HPDE6-E6E7 (cell line): ENCODE measurements at regions not wholly inside any gene's neighbourhood (a gene's known extent, or its start where the extent isn't known, plus 50 kb on each side); places are given as distances from the start of the nearest gene placed in this dataset.

Source experiments
- DNase-seq: peaks from one replicate; pipeline ENCODE4 v3.0.0; 2011; ENCODE audit warnings: missing footprints; ENCODE audit errors: extremely low spot score

DNA sequence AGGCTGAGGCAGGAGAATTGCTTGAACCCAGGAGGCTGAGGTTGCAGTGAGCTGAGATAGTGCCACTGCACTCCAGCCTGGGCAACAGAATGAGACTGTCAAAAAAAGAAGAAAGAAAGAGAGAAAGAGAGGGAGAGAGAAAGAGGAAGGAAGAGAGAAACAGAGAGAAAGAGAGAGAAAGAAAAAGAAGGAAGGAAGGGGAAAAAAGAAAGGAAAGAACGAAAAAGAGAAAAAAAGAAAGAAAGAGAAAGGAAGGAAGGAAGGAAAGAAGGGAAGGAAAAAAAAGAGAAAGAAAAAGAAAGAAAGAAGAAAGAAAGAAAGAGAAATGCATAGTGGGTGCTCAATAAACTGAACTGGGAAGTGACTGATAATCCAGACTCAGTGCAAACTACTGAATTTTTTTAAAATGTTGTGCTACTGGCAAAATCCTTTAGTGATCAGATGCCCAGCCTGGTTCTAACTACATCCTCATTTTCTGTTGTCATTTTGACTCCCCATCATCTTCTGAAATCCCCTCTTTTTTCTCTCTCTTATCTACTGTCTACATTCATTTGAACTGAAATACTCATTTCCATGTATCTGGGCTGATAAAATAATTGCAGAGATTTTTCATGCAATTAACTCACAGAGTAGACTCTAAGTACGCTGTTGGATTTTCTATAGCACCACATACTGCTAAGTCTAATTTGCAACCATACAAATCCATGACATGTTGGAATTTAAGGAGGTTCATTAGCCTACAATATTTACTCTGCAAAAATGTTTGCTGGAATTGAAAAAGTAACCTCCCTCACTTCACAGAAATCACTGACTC, 85.3 kb upstream of the HIVEP1 start:
- DNase-seq, result no peak

DNA sequence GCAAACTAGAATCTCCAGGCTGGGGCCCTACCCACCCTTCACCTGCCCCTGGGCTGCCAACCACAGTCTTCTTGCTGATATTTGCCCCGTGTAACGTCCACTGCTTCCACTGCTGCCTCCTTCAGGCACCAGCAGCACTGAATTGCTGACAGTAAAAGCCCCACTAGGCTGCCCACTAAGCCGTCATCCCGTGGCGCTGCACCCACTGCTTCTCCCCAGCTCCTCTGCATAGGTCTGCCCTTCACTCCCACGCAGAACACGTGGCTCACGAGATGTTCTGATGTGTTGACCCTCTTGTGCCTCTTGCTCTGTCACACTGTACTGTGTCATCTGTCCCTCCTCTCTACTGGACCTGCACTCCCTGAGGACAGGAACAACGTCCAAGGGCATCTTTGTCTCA, 86.3 kb upstream of the HIVEP1 start:
- no peak for DNase-seq

GRCh38 chr6:11923621-11924020, 88.5 kb upstream of the HIVEP1 start:
- DNase-seq, result no peak

- no peak for DNase-seq
These were observed 89.2 kb upstream of the HIVEP1 start for GRCh38 chr6:11922901-11923300.

DNA sequence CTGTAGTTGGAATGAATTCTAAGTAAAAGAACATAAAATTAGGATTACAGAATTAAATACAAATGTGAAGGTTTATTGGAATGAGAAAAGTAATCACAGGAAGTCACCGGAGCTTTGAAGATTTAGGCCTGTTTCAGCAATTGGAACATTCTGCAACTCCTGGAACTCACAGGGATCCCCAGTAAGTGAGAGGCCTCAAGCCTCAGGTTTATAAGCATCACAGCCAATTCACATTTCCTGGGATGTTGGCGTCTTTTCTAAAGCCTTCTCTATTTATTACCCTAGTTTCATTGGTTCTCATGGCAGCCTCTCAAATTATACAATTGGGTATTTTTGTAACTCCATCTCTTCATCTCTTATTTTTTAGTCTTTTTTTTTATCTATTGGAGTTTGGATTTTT, 90.4 kb upstream of the HIVEP1 start:
- no peak for DNase-seq

GRCh38 chr6:11921017-11921438, 91.1 kb upstream of the HIVEP1 start:
- peak; percentile 70 for DNase-seq

GRCh38 chr6:11920566-11920965, 91.5 kb upstream of the HIVEP1 start:
- DNase-seq, result no peak

- DNase-seq, result no peak
These were observed 92.2 kb upstream of the HIVEP1 start for GRCh38 chr6:11919771-11920440.

DNA sequence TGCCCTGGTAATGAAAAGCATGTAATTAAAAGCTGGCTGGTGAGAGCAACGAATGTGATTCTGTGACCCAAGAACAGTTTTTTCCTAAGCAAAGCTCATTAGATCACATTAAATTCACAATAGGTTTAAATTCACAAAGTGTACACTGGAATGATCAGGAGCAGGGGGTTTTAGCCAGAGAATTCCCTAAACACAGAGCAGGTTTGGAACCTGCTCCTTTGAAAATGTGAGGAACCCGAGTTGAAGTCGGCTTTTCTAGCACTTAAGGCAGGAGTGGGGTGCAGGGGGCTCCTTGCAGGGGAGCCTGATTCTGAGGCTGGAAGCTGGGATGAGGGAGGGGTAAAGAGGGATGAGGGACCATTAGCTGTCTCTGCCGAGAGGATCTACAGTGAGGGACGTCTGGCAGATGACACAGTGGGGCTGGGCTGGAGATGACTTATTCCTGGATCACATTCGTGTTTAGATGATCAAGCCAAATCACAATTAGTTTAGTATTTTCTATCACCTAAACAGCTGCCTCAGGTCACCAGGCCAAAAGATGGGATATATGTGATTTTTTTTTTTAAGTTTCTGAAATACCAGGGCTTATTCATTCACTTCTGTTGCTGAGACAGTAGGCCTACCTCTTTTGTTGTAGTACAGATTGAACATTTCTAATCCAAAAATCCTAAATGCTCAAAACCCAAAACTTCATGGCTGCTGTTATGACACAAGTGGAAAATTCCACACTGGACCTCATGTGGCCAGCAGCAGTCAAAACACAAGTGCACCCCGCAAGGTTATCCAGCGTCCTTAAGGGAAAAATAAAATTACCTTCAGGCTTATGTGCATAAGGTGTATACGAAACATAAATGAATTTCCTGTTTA, 93.1 kb upstream of the HIVEP1 start:
- DNase-seq, result no peak

DNA sequence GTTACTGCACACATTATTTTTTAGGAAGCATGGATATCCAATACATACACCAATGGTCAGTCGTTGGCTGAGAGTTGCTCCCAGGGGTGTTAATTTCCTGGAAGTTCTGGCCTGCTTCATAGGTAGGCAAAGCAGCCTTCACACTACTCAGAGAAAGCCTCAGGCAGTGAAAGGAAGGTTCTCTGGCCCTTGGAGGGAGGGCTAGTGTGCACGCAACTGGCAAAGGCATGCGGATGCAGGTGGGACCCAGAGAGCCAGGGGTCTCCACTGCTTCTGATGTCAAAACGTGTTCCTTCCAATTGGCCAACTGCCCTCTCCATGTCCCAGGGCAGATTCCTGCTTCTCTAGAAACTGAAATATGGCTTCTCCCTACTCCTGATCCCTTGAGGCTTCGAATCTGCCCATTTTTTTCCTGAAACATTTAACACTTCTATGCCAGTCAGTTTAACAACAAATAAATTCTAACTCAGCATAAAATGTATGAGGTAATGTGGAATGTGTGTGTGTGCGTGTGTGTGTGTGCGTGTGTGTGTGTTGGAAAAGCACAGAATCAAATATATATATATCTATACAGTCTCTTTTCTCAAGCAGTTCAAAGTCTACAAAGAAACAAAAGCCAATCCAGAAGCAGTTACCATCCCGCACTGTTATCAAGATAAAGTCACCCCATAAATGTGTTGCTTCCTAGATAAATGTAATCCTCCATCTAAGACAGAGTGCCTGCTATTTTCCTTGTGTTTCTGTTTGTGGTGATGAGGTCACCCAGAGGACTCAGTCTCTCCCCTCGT, 94.0 kb upstream of the HIVEP1 start:
- no peak for DNase-seq

DNA sequence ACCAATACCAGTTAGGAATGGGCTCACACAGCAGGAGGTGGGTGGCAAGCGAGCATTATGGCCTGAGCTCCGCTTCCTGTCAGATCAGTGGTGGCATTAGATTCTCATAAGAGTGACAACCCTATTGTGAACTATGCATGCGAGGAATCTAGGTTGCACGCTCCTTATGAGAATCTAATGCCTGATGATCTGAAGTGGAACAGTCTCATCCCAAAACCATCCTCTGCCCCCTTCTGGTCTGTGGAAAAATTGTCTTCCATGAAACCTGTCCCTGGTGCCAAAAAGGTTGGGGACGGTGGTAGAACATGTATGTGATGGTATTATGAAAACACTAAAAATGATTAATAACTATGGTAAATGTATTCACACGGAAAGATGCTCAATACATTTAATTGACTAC, 99.7 kb upstream of the HIVEP1 start:
- no peak for DNase-seq

- no peak for DNase-seq
These were observed 100.6 kb upstream of the HIVEP1 start for GRCh38 chr6:11911538-11911937.

DNA sequence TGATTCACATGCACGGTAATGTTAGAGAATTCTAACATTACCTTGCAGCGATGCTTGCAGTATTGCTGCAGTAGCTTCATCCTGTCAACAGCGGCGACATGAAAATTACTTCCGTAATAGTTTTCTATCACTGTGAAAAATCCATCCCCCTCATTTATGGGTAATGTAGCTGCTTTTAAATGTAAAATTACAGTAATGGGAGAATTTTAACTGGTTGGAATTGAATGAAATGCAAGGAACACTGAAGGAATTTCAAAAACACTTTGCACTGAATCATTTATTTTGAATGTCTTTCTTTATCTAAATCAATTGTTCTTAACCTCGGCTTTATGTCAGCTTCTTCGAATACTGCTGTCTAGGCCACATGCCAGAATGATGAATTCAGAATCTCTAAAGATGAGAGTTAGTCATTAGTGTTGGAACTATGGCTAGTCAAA, 102.4 kb upstream of the HIVEP1 start:
- DNase-seq, result no peak

GRCh38 chr6:11908436-11909105, 103.5 kb upstream of the HIVEP1 start:
- DNase-seq, result no peak

DNA sequence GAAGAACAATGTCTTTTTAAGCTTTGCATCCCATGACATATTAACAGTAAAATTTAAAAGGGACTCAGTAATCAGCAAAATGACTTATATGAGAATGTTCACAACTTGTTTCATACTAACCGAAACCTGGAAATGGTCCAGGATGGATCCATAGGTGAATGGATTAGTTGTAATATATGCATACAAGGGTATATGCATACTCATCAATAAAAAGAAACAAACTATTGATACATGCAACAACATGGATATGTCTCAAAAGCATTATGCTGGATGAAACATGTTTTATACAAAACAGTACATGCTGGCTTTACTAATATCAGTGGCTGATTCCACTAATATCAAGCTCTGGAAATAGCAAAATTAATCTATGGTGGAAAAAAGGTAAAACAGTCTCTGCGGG, 108.5 kb upstream of the HIVEP1 start:
- no peak for DNase-seq

GRCh38 chr6:11902527-11902926, 109.6 kb upstream of the HIVEP1 start:
- DNase-seq, result no peak

DNA sequence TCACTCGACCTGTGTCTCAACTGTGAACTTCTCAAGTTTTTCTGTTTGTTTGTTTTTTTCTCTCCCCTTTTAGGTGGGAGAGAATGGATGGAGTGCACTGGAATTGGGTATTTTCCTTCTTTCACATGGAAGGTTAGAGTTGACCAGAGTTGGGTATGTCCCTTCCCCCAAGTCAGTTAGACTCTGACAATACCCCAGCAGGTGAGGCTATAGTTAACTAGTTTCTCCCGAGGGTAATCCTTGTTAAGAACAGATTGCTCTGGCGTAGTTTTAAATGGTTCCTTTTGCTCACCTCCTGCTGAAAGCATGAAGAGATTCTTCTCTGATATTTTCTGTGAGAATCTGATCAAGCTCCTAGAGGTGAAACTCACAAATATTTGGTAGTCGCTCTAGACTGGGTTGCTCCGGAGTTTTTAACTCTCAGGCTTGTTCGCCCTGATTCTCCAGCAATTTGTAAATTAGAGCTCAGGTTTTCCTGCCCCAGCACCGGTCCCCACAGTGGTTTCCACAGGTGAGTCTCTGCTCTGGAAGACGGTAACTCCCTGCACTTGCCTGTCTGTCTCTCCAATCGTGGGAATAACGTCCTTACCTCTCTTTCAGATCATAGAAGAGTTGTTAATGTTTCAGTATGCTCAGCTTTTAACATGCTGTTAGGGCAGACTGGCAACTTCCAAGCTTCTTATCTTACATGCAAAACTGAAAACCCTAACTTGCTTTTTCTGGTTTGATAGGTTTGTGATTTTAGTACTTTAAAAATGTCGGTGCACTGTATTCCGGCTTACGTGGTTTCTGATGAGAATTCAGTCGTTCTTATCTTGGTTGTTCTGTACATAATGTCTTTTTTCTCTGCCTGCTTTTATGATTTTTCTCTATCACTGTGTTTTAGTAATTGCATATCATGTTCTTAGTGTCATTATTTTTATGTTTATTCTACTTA, 111.2 kb upstream of the HIVEP1 start:
- DNase-seq, result no peak

DNA sequence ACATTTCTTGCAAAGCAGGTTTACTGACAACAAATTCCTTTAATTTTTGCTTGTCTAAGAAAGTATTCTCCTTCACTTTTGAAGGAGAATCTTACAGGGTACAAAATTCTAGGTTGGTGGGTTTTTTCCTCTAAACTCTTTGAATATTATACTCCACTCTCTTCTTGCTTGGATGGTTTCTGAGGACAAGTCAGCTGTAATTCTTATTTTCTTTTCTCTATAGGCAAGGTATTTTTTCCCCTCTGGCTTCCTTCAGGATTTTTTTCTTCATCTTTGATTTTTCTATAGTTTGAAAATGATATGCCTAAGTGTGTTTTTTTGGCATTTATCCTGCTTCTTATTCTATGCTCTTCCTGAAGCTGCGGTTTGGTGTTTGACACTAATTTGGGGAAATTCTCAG, 112.5 kb upstream of the HIVEP1 start:
- no peak for DNase-seq

GRCh38 chr6:11894212-11894611, 115.6 kb upstream of the ADTRP start:
- no peak for DNase-seq

DNA sequence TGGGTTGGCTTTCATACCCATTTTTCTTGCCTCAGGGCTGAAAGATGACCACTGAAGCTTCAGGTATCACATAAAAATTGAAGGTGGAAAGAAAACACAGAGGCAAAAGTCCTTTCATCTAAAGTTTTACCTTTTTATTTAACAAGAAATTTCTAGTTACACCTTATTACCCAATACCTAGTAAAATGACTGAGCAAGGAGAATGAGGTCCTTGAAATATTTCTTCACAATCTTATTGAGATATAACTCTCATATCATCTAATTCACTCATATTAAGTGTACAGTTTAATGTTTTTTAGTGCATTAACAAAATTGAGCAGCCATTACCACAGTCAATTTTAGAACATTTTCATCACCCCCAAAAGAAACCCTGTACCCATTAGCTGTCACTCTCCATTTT, 112.9 kb upstream of the ADTRP start:
- DNase-seq, result no peak
